ENCODE measurements at regions not wholly inside any gene's neighbourhood (a gene's known extent, or its start where the extent isn't known, plus 50 kb on each side); places are given as distances from the start of the nearest gene placed in this dataset.
A peak's percentile ranks its signal among the peaks of the same experiment; 100 is the strongest.

GRCh38 chr13:111961236-111961635, 105.7 kb upstream of the SOX1 start:
- intact Hi-C loops (cut with DNase I), result no loop called here
- no peak for DNase-seq
- Histone ChIP-seq H3K27ac (no peak overlapping the region), H3K9me3 (no peaks in the 10 kb centered on the region), H3K4me3 (no peak overlapping the region), H3K4me1 (no peaks in the 10 kb centered on the region), H3K27me3 (no peaks in the 10 kb centered on the region), H3K36me3 (no peaks in the 10 kb centered on the region)
- no peak for TF ChIP-seq POLR2A (IDR thresholded peaks at IDR 0.05)
- TF ChIP-seq CTCF (IDR thresholded peaks at IDR 0.05), result no peak
- no peak for ATAC-seq
- 86% methylated on average over 3 of the region's 10 CpGs for WGBS (ENCODE audit: insufficient coverage, low coverage, low lambda C conversion rate, missing lambda C conversion rate)

- H3K4me1 ChIP-seq, result no peaks in the 10 kb centered on the region
- H3K27ac ChIP-seq, result no peak overlapping the region
- 79% methylated on average over 10 of the region's 11 CpGs for WGBS (ENCODE audit: insufficient coverage, low coverage, low lambda C conversion rate, missing lambda C conversion rate)
- no peaks in the 10 kb centered on the region for H3K27me3 ChIP-seq
- H3K36me3 ChIP-seq, result no peaks in the 10 kb centered on the region
- TF ChIP-seq POLR2A (IDR thresholded peaks at IDR 0.05) (no peak), CTCF (IDR thresholded peaks at IDR 0.05) (no peak)
- H3K4me3 ChIP-seq, result no peak overlapping the region
- intact Hi-C loops (cut with DNase I), result no loop called here
- ATAC-seq (no peak), DNase-seq (no peak)
- no peaks in the 10 kb centered on the region for H3K9me3 ChIP-seq
Observed at GRCh38 chr13:111961651-111962192, 105.2 kb upstream of the SOX1 start.

- Histone ChIP-seq H3K4me1 (no peaks in the 10 kb centered on the region), H3K36me3 (no peaks in the 10 kb centered on the region), H3K27me3 (no peaks in the 10 kb centered on the region), H3K4me3 (no peak overlapping the region), H3K27ac (no peak overlapping the region), H3K9me3 (no peaks in the 10 kb centered on the region)
- TF ChIP-seq CTCF (IDR thresholded peaks at IDR 0.05), result no peak
- no peak for TF ChIP-seq POLR2A (IDR thresholded peaks at IDR 0.05)
- intact Hi-C loops (cut with DNase I), result no loop called here
- WGBS (ENCODE audit: insufficient coverage, low coverage, low lambda C conversion rate, missing lambda C conversion rate), result 67% methylated on average over 14 of the region's 17 CpGs
- peak in 1 of 3 donors; percentile 46 for DNase-seq
- peak; percentile 76 to 94 (median 84) for ATAC-seq
Observed at GRCh38 chr13:111962431-111962891, 104.5 kb upstream of the SOX1 start.

- intact Hi-C loops (cut with DNase I), result no loop called here
- Histone ChIP-seq H3K4me1 (no peaks in the 10 kb centered on the region), H3K27me3 (no peaks in the 10 kb centered on the region), H3K9me3 (no peaks in the 10 kb centered on the region), H3K4me3 (no peak overlapping the region), H3K36me3 (no peaks in the 10 kb centered on the region), H3K27ac (no peak overlapping the region)
- WGBS (ENCODE audit: insufficient coverage, low coverage, low lambda C conversion rate, missing lambda C conversion rate), result 60% methylated on average over 2 of the region's 13 CpGs
- DNase-seq (no peak), ATAC-seq (peak in 1 of 4 donors; percentile 15)
- TF ChIP-seq POLR2A (IDR thresholded peaks at IDR 0.05) (no peak), CTCF (IDR thresholded peaks at IDR 0.05) (no peak)
Observed at GRCh38 chr13:111963031-111963430, 103.9 kb upstream of the SOX1 start.
